Thyroid gland (tissue), 4 donors: ENCODE measurements at regions not wholly inside any gene's neighbourhood (a gene's known extent, or its start where the extent isn't known, plus 50 kb on each side); places are given as distances from the start of the nearest gene placed in this dataset.
"Not testable (repeated sequence)": the region's sequence is repeated elsewhere in the genome, so short reads cannot be mapped to it uniquely, and the experiment has no call there.

ENCODE experiments used
- CTCF ChIP-seq, 6 experiments: fragments of 200-600 bp in 3 of 6; fragments of 450-650 bp in 3 of 6; sonication (generic) in 3 of 6; IDR thresholded peaks; one replicate each; pipeline ENCODE4 v1.5.1; 2016 to 2019; ENCODE audit warnings: antibody characterized with exemption in 6 of 6, mild to moderate bottlenecking in 2 of 6, inconsistent platforms in 1 of 6, moderate library complexity in 1 of 6
- POLR2A ChIP-seq, 2 donors: fragments of 450-650 bp; IDR thresholded peaks; one replicate each; pipeline ENCODE4 v1.6.1; 2017; ENCODE audit warnings: antibody characterized with exemption in 2 of 2, mild to moderate bottlenecking in 2 of 2, moderate library complexity in 1 of 2

- TF ChIP-seq CTCF, POLR2A (IDR thresholded peaks at IDR 0.05): not testable (repeated sequence)
Observed at GRCh38 chr18:39308931-39309521, 1743.4 kb upstream of the CELF4 start.
